ENCODE measurements at regions not wholly inside any gene's neighbourhood (a gene's known extent, or its start where the extent isn't known, plus 50 kb on each side); places are given as distances from the start of the nearest gene placed in this dataset.

GRCh38 chr11:11084337-11084736 is 226.5 kb upstream of the ZBED5 start:
- no peak for TF ChIP-seq POLR2AphosphoS5 (IDR thresholded peaks at IDR 0.05; ENCODE audit: low read depth)
- no peak for TF ChIP-seq CTCF (IDR thresholded peaks at IDR 0.05; ENCODE audit: insufficient read depth, low read length)
- no peak for TF ChIP-seq REST (IDR thresholded peaks at IDR 0.05; ENCODE audit: insufficient replicate concordance, low read depth)
- DNase-seq (ENCODE audit: low read depth in 1 of 2, low spot score in 1 of 2) = no peak
- H3K27me3 ChIP-seq (ENCODE audit: insufficient read depth, poor library complexity, severe bottlenecking) = no peaks in the 10 kb centered on the region
- no peak overlapping the region for H3K27ac ChIP-seq (replicated peaks)
- H3K4me3 ChIP-seq (replicated peaks; ENCODE audit: insufficient read depth, low read length) = no peak overlapping the region

- H3K27me3 ChIP-seq (ENCODE audit: insufficient read depth, poor library complexity, severe bottlenecking) = no peaks in the 10 kb centered on the region
- no peak for DNase-seq (ENCODE audit: low read depth in 1 of 2, low spot score in 1 of 2)
- H3K27ac ChIP-seq (replicated peaks) = no peak overlapping the region
- H3K4me3 ChIP-seq (replicated peaks; ENCODE audit: insufficient read depth, low read length) = no peak overlapping the region
- TF ChIP-seq SPI1 (IDR thresholded peaks at IDR 0.05; ENCODE audit: borderline replicate concordance, low read depth) (no peak), POLR2AphosphoS5 (IDR thresholded peaks at IDR 0.05; ENCODE audit: low read depth) (no peak)
These were observed 225.6 kb upstream of the ZBED5 start for GRCh38 chr11:11083441-11083840.

- Histone ChIP-seq H3K27me3 (ENCODE audit: insufficient read depth, poor library complexity, severe bottlenecking) (no peaks in the 10 kb centered on the region), H3K4me3 (replicated peaks; ENCODE audit: insufficient read depth, low read length) (no peak overlapping the region), H3K27ac (replicated peaks) (no peak overlapping the region)
- TF ChIP-seq CTCF (IDR thresholded peaks at IDR 0.05; ENCODE audit: insufficient read depth, low read length) = no peak
- no peak for DNase-seq (ENCODE audit: low read depth in 1 of 2, low spot score in 1 of 2)
These were observed 224.8 kb upstream of the ZBED5 start for GRCh38 chr11:11082646-11083045.

DNA sequence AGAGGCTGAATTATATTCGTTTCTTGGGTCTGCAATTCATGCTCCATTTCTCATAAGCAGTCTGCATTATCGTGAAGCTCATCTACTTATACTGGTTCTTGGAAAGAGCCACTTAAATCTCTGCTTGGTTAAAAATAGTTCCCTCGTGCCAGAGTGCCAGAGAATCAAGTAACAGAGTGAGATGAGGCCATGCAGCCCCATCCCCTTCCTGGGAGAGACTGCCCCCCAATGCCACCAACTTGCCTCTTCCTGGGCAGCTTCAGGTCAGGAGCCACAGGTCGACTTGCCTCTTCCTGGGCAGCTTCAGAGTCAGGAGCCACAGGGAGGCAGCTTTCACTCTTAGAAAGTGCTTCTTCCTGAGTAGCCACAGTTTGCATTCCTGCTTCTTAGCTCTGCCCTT is 223.9 kb upstream of the ZBED5 start:
- no peak for DNase-seq (ENCODE audit: low read depth in 1 of 2, low spot score in 1 of 2)
- Histone ChIP-seq H3K27ac (replicated peaks) (no peak overlapping the region), H3K27me3 (ENCODE audit: insufficient read depth, poor library complexity, severe bottlenecking) (no peaks in the 10 kb centered on the region), H3K4me3 (replicated peaks; ENCODE audit: insufficient read depth, low read length) (no peak overlapping the region)
- no peak for TF ChIP-seq POLR2AphosphoS5 (IDR thresholded peaks at IDR 0.05; ENCODE audit: low read depth)

- no peaks in the 10 kb centered on the region for H3K27me3 ChIP-seq (ENCODE audit: insufficient read depth, poor library complexity, severe bottlenecking)
- no peak for TF ChIP-seq POLR2AphosphoS5 (IDR thresholded peaks at IDR 0.05; ENCODE audit: low read depth)
- no peak for TF ChIP-seq SPI1 (IDR thresholded peaks at IDR 0.05; ENCODE audit: borderline replicate concordance, low read depth)
- DNase-seq (ENCODE audit: low read depth in 1 of 2, low spot score in 1 of 2) = no peak
- no peak overlapping the region for H3K27ac ChIP-seq (replicated peaks)
- H3K4me3 ChIP-seq (replicated peaks; ENCODE audit: insufficient read depth, low read length) = no peak overlapping the region
These were observed 223.4 kb upstream of the ZBED5 start for GRCh38 chr11:11081288-11081687.

DNA sequence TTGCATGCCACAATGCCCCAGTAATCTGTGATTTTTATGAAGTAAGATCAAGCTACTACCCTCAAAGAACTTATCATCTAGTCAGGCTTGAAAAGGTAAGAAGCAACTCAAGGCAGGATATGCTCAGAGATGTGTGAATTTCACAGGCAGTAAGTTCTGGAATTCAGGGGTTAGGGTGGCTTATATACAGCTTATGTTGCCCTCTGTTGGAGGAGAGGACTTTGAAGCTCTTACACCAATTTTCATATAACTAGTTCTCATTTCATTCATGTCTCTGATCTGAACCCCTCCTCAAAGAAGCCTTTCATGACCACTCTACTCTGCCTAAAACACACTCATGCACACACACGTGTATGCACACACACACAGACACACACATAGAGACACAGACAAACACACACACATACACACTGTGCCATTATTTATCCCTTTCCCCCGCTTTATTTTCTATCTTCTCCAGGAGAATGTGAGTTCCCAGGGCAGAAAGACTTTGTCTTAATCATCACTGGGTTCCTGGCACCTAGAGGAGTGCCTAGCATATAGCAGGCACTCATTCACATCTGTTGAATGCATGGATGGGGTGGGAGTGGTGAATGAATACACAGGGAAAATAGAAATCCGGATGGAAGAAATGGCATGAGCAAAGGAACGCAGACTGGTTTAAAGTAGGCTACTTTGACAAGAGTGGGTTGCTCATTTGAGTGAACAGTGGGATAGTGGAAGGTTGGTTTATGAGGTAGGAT is 220.7 kb upstream of the ZBED5 start:
- no peak for TF ChIP-seq POLR2AphosphoS5 (IDR thresholded peaks at IDR 0.05; ENCODE audit: low read depth)
- no peak for TF ChIP-seq GABPA (IDR thresholded peaks at IDR 0.05; ENCODE audit: low read depth)
- TF ChIP-seq REST (IDR thresholded peaks at IDR 0.05; ENCODE audit: insufficient replicate concordance, low read depth) = no peak
- TF ChIP-seq SPI1 (IDR thresholded peaks at IDR 0.05; ENCODE audit: borderline replicate concordance, low read depth) = no peak
- TF ChIP-seq CTCF (IDR thresholded peaks at IDR 0.05; ENCODE audit: insufficient read depth, low read length) = no peak
- Histone ChIP-seq H3K27ac (replicated peaks) (no peak overlapping the region), H3K27me3 (ENCODE audit: insufficient read depth, poor library complexity, severe bottlenecking) (peaks cover 2% of the 10 kb centered on the region), H3K4me3 (replicated peaks; ENCODE audit: insufficient read depth, low read length) (no peak overlapping the region)
- DNase-seq (ENCODE audit: low read depth in 1 of 2, low spot score in 1 of 2) = no peak

Measured in HL-60 (cell line).